ENCODE measurements at regions not wholly inside any gene's neighbourhood (a gene's known extent, or its start where the extent isn't known, plus 50 kb on each side); places are given as distances from the start of the nearest gene placed in this dataset.

GRCh38 chr1:71147637-71148360 lies 67.0 kb upstream of the ZRANB2 start:
- no peak for ATAC-seq
- intact Hi-C loops (cut with DNase I), result no loop called here
- TF ChIP-seq CTCF (IDR thresholded peaks at IDR 0.05), result no peak

GRCh38 chr1:71135571-71135970 lies 54.7 kb upstream of the ZRANB2 start:
- Histone ChIP-seq H3K27ac (no peak overlapping the region), H3K4me3 (no peak overlapping the region), H3K4me1 (no peaks in the 10 kb centered on the region), H3K9me3 (peaks cover 0 to 52% of the 10 kb centered on the region in 2 donors), H3K36me3 (no peaks in the 10 kb centered on the region), H3K27me3 (no peaks in the 10 kb centered on the region)
- intact Hi-C loops (cut with DNase I), result no loop called here
- no peak for ATAC-seq
- no peak for DNase-seq
- no peak for TF ChIP-seq CTCF (IDR thresholded peaks at IDR 0.05)

More at GRCh38 chr1:71147637-71148360, 67.0 kb upstream of the ZRANB2 start:
- no peaks in the 10 kb centered on the region for H3K4me1 ChIP-seq
- no peak overlapping the region for H3K4me3 ChIP-seq
- H3K9me3 ChIP-seq, result peaks cover 0 to 19% of the 10 kb centered on the region in 2 donors
- no peaks in the 10 kb centered on the region for H3K27me3 ChIP-seq
- H3K27ac ChIP-seq, result no peak overlapping the region
- no peak for DNase-seq
- no peaks in the 10 kb centered on the region for H3K36me3 ChIP-seq
